Stomach (tissue), 8 donors: ENCODE measurements at regions not wholly inside any gene's neighbourhood (a gene's known extent, or its start where the extent isn't known, plus 50 kb on each side); places are given as distances from the start of the nearest gene placed in this dataset.
"Not testable (repeated sequence)": the region's sequence is repeated elsewhere in the genome, so short reads cannot be mapped to it uniquely, and the experiment has no call there.

Source experiments
- DNase-seq, 2 donors: peaks; one replicate each; pipeline versions ENCODE4 v3.0.0 to v3.0.0-alpha.2; 2013 to 2019
- H3K27ac ChIP-seq, 5 donors: fragments of 200-600 bp in 4 of 5; sonication (generic) in 4 of 5; one replicate each; pipeline ENCODE4 v1.5.1; 2013 to 2019; ENCODE audit warnings: mild to moderate bottlenecking in 1 of 5, moderate library complexity in 1 of 5
- H3K27me3 ChIP-seq, 3 donors: fragments of 200-600 bp; sonication (generic); one replicate each; pipeline ENCODE4 v1.5.1; 2017 to 2019; ENCODE audit warnings: mixed run types in 1 of 3
- H3K36me3 ChIP-seq, 4 donors: fragments of 200-600 bp; sonication (generic); 1 replicate in 3 of 4; 2 replicates in 1 of 4; pipeline ENCODE4 v1.5.1; 2016 to 2019
- H3K4me1 ChIP-seq, 4 donors: fragments of 200-600 bp; sonication (generic); one replicate each; pipeline ENCODE4 v1.5.1; 2016 to 2019
- H3K4me3 ChIP-seq, 4 donors: fragments of 200-600 bp; sonication (generic) in 3 of 4; one replicate each; pipeline ENCODE4 v1.5.1; 2016 to 2019; ENCODE audit warnings: mild to moderate bottlenecking in 1 of 4
- H3K9me3 ChIP-seq, 4 donors: fragments of 200-600 bp; sonication (generic); one replicate each; pipeline ENCODE4 v1.5.1; 2016 to 2019
- EP300 ChIP-seq: sonication (generic); formaldehyde crosslinking; IDR thresholded peaks from one replicate; pipeline ENCODE4 v1.6.1; 2017; ENCODE audit warnings: antibody characterized with exemption
- POLR2A ChIP-seq, 4 donors: fragments of 450-650 bp; IDR thresholded peaks; one replicate each; pipeline ENCODE4 v1.6.1; 2016; ENCODE audit warnings: antibody characterized with exemption in 4 of 4, control low read depth in 2 of 4, mild to moderate bottlenecking in 1 of 4, moderate library complexity in 1 of 4
- POLR2AphosphoS5 ChIP-seq, 3 donors: sonication (generic); formaldehyde crosslinking; IDR thresholded peaks; one replicate each; pipeline ENCODE4 v1.6.1; 2016; ENCODE audit warnings: antibody characterized with exemption in 3 of 3
- WGBS, 5 donors: extraction: QIAGEN DNeasy Blood & Tissue Kit in 3 of 5; methylation state at CpG; one replicate each; pipeline versions ENCODE4 v1.1.5 to v1.1.7; 2013 to 2018; 5-methylcytosine and 5-hydroxymethylcytosine counted together
- intact Hi-C: fragments of 100-400 bp; cut with DNase I; formaldehyde crosslinking; loops from one replicate; pipeline ENCODE4 v1.15.1; 2023; ENCODE audit warnings: low total_unique reads
- TF ChIP-seq, protein P1 (sequence below), 7 experiments: fragments of 450-650 bp in 4 of 7; fragments of 200-600 bp in 3 of 7; sonication (generic) in 3 of 7; IDR thresholded peaks; one replicate each; pipeline ENCODE4 v1.5.1; 2016 to 2019; ENCODE audit warnings: antibody characterized with exemption in 7 of 7, control low read depth in 2 of 7, mild to moderate bottlenecking in 1 of 7
- donor health status: healthy with polysubstance abuse.
- donor health status: Bipolar disorder and iron deficiency.
- donor health status: healthy.

DNA sequence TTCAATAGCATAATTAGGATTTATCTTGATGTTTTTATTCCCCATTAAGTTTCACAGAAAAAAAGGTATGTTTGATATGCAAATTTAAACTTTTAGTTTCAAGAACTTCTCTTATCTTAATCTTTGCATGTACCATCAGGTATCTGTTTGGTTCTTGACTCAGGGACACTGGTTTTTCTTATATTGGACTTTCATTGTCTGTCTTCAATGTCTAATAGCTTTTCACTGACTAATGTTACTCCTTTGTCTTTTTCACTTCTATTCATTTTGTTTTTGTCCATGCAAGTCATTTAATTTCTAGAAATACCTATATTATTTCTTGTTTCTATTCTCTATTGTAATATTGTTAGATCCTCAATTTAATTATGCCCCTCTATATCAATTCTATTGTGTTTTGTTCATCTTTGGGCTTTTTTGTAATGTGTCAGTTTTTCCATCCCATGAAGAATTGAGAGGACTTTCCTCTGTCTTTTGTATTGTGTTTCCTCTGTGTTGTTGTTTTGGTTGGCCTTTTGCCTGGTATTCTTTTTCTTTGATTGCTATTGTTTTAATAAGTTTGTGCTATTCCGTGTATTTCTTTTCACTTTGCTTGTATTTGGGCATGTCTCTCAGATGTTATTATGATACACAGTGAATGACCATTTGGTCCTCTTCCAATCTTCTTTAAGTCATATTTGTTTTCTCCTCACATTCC is 58.3 kb upstream of the ANKRD10 start:
- intact Hi-C loops: no loop called here
- no peak overlapping the region for H3K4me3 ChIP-seq
- 48 to 93% (median 59%) methylated on average over 1 of the region's 1 CpG for WGBS, 5 donors
- no peak overlapping the region for H3K27ac ChIP-seq
- peaks cover 0 to 7% (median 0%) of the 10 kb centered on the region in 4 donors for H3K9me3 ChIP-seq
- no peak for DNase-seq
- H3K4me1 ChIP-seq: no peaks in the 10 kb centered on the region
- H3K36me3 ChIP-seq: no peaks in the 10 kb centered on the region
- H3K27me3 ChIP-seq: no peaks in the 10 kb centered on the region
- TF ChIP-seq EP300: no peak
- TF ChIP-seq, protein P1, sequence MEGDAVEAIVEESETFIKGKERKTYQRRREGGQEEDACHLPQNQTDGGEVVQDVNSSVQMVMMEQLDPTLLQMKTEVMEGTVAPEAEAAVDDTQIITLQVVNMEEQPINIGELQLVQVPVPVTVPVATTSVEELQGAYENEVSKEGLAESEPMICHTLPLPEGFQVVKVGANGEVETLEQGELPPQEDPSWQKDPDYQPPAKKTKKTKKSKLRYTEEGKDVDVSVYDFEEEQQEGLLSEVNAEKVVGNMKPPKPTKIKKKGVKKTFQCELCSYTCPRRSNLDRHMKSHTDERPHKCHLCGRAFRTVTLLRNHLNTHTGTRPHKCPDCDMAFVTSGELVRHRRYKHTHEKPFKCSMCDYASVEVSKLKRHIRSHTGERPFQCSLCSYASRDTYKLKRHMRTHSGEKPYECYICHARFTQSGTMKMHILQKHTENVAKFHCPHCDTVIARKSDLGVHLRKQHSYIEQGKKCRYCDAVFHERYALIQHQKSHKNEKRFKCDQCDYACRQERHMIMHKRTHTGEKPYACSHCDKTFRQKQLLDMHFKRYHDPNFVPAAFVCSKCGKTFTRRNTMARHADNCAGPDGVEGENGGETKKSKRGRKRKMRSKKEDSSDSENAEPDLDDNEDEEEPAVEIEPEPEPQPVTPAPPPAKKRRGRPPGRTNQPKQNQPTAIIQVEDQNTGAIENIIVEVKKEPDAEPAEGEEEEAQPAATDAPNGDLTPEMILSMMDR (IDR thresholded peaks at IDR 0.05): no peak
- no peak for TF ChIP-seq POLR2A (IDR thresholded peaks at IDR 0.05)
- no peak for TF ChIP-seq POLR2AphosphoS5 (IDR thresholded peaks at IDR 0.05)

DNA sequence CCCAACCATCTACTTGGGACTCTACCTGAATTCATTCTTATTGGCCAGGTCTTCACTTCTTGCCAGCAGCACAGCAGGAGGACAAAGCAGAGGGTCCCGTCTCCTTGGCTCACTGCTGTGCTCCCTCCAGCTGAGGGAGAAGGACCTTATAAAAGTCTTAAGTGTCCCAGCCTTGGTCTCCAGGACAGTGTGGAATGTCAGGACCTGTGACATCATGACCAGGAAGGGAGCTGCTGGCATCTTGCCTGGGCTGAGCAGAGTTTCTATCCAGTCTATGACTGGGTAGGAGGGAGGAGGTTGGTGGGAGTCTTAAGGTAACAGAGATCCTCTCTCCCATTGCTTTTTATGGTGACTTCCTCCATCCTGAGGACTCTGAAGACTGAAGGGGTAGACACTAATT is 56.6 kb upstream of the ANKRD10 start:
- DNase-seq: peak in 1 of 2 donors; percentile 40
- no peaks in the 10 kb centered on the region for H3K27me3 ChIP-seq
- H3K4me3 ChIP-seq: no peak overlapping the region
- TF ChIP-seq EP300 (no peak), POLR2AphosphoS5 (IDR thresholded peaks at IDR 0.05) (no peak), POLR2A (IDR thresholded peaks at IDR 0.05) (no peak)
- TF ChIP-seq, protein P1 (IDR thresholded peaks at IDR 0.05): no peak
- peaks cover 0 to 15% (median 1%) of the 10 kb centered on the region in 4 donors for H3K9me3 ChIP-seq
- no peak overlapping the region for H3K27ac ChIP-seq
- intact Hi-C loops: no loop called here
- H3K4me1 ChIP-seq: no peaks in the 10 kb centered on the region
- H3K36me3 ChIP-seq: no peaks in the 10 kb centered on the region
- WGBS, 5 donors: 90 to 100% (median 93%) methylated on average over 1 of the region's 1 CpG

DNA sequence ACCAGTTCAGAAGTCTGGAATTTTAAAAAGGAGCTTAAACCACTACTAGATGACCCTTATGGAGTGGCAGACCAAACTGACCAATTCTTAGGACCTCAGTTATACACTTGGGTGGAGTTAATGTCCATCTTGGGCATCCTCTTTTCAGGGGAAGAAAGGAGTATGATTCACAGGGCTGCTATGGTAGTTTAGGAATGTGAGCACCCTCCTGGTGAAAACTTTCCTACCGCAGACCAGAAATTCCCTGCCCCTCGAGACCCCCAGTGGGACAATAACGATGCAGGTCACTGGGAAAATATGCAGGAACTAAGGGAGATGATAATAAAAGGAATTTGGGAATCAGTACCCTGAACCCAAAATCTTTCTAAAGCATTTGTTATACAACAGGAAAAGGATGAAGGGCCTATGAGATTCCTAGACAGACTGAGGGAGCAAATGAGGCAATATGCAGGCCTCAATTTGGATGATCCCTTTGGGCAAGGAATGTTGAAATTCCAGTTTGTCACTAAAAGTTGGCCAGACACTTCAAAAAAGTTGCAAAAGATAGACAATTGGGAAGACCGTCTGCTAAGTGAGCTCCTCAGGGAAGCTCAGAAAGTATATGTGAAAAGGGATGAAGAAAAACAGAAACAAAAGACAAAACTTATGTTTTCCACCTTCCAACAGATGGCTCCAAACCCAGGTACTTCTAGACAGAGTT is 52.4 kb upstream of the ANKRD10 start:
- H3K9me3 ChIP-seq: peaks cover 4 to 36% (median 17%) of the 10 kb centered on the region in 4 donors
- H3K27ac ChIP-seq, DNase-seq, intact Hi-C loops, H3K4me3 ChIP-seq, H3K4me1 ChIP-seq, H3K36me3 ChIP-seq, H3K27me3 ChIP-seq: not testable (repeated sequence)
- 76 to 90% (median 87%) methylated on average over 4 of the region's 4 CpGs for WGBS, 5 donors

DNA sequence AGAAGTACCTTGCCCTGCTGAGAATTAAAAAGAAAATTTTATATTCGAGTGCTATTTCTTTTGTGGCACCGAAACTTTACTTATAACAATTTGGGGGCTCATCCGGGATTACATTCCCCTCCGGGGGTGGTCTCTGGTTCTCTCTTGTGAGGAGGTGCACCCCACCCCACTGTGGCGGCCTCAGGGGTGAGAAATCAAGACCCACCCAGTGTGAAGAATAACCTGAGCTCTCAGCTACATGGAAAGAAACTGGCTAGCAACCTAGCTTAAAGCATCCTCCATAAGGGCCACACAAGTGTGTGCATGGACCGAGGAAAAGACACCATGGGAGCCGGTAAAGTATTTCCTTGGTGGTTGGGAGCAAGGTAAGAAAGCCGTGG is 50.9 kb upstream of the ANKRD10 start:
- Histone ChIP-seq H3K27ac (peak overlapping the region in 2 of 5 donors; percentile 18 to 45), H3K4me1 (no peaks in the 10 kb centered on the region), H3K27me3 (no peaks in the 10 kb centered on the region), H3K36me3 (no peaks in the 10 kb centered on the region), H3K4me3 (no peak overlapping the region), H3K9me3 (peaks cover 4 to 47% (median 19%) of the 10 kb centered on the region in 4 donors)
- no peak for DNase-seq
- WGBS, 5 donors: 83 to 89% (median 86%) methylated on average over 8 of the region's 8 CpGs
- no peak for TF ChIP-seq POLR2AphosphoS5 (IDR thresholded peaks at IDR 0.05)
- TF ChIP-seq, protein P1 (IDR thresholded peaks at IDR 0.05): no peak
- intact Hi-C loops: no loop called here
